Heart left ventricle (tissue), 16 donors: ENCODE measurements at regions not wholly inside any gene's neighbourhood (a gene's known extent, or its start where the extent isn't known, plus 50 kb on each side); places are given as distances from the start of the nearest gene placed in this dataset.

Experiments used
- ATAC-seq, 4 donors: fragments of 200-7000 bp; cut with Tn5 transposase; one replicate each; pipeline ENCODE4 v1.9.1; 2020 to 2022; ENCODE audit warnings: moderate library complexity in 4 of 4, mild to moderate bottlenecking in 3 of 4, moderate number of reproducible peaks in 1 of 4
- DNase-seq, 5 donors: peaks; one replicate each; pipeline ENCODE4 v3.0.0-alpha.2; 2020
- H3K27ac ChIP-seq, 12 donors: fragments of 200-600 bp; sonication (generic) in 4 of 12; one replicate each; pipeline versions ENCODE4 v1.5.0 to v1.8.0; 2016 to 2022; ENCODE audit warnings: mild to moderate bottlenecking in 2 of 12
- H3K27me3 ChIP-seq, 9 donors: fragments of 200-600 bp; sonication (generic) in 2 of 9; one replicate each; pipeline versions ENCODE4 v1.5.1 to v1.8.0; 2016 to 2022; ENCODE audit warnings: mild to moderate bottlenecking in 3 of 9
- H3K36me3 ChIP-seq, 9 donors: fragments of 200-600 bp; sonication (generic) in 2 of 9; one replicate each; pipeline versions ENCODE4 v1.5.0 to v1.8.0; 2018 to 2022; ENCODE audit warnings: mild to moderate bottlenecking in 2 of 9
- H3K4me1 ChIP-seq, 12 donors: fragments of 200-600 bp; sonication (generic) in 4 of 12; one replicate each; pipeline versions ENCODE4 v1.5.0 to v1.8.0; 2016 to 2022; ENCODE audit warnings: mild to moderate bottlenecking in 3 of 12
- H3K4me3 ChIP-seq, 12 donors: fragments of 200-600 bp; sonication (generic) in 4 of 12; one replicate each; pipeline versions ENCODE4 v1.5.0 to v1.8.0; 2017 to 2022; ENCODE audit warnings: mild to moderate bottlenecking in 9 of 12, moderate library complexity in 4 of 12
- H3K9me3 ChIP-seq, 12 donors: fragments of 200-600 bp; sonication (generic) in 4 of 12; one replicate each; pipeline versions ENCODE4 v1.5.0 to v1.8.0; 2016 to 2022; ENCODE audit warnings: mild to moderate bottlenecking in 1 of 12
- POLR2A ChIP-seq, 2 donors: fragments of 450-650 bp; IDR thresholded peaks; one replicate each; pipeline ENCODE4 v1.6.1; 2017; ENCODE audit warnings: antibody characterized with exemption in 2 of 2, mild to moderate bottlenecking in 2 of 2, moderate library complexity in 2 of 2
- WGBS, 4 donors: extraction: QIAGEN DNeasy Blood & Tissue Kit in 2 of 4; methylation state at CpG; one replicate each; pipeline versions ENCODE4 v1.1.5 to v1.1.7; 2013 to 2018; 5-methylcytosine and 5-hydroxymethylcytosine counted together
- intact Hi-C, 10 donors: fragments of 100-400 bp; cut with DNase I; formaldehyde crosslinking; loops; one replicate each; pipeline versions ENCODE4 v1.11.1 to v1.14.2; 2022
- TF ChIP-seq, protein P1 (sequence below), 12 donors: fragments of 200-600 bp; sonication (generic) in 4 of 12; IDR thresholded peaks; one replicate each; pipeline versions ENCODE4 v1.5.0 to v1.8.0; 2018 to 2022; ENCODE audit warnings: antibody characterized with exemption in 12 of 12, mild to moderate bottlenecking in 5 of 12
- donor health status: ischemic (EF 13 %, LVEDD 7.1; RV severe dilation, severe dysfunction).
- donor health status: healthy with polysubstance abuse.
- donor health status: DM: no; HTN: yes; CAD: no.
- donor health status: DM: no; HTN: no; CAD: no.
- donor health status: ischemic (EF 25% LVEDD 6.9; RV normal size, moderate dysfunction).
- donor health status: ischemic (EF 25% LVEDD 5.7; RV mildly dilated, moderate dysfunction).
- donor health status: healthy.
- donor health status: DM: yes; HTN: yes; CAD: no.
- donor health status: ischemic (EF 35%, LVEDD 5.7; RV mildly dilated, moderate dysfunction).
- donor health status: nonischemic (EF 11% LVEDD 7.7; RV severe dilation, severe dysfunction).
- donor health status: DM: yes; HTN: yes; CAD: no.
- donor health status: PGD.
- donor health status: ischemic (EF 29% LVEDD 5.4; RV normal size, mild dysfunction).
- donor health status: nonischemic (EF 23%, LVEDD 6.1; RV moderate dilation, normal function).

DNA sequence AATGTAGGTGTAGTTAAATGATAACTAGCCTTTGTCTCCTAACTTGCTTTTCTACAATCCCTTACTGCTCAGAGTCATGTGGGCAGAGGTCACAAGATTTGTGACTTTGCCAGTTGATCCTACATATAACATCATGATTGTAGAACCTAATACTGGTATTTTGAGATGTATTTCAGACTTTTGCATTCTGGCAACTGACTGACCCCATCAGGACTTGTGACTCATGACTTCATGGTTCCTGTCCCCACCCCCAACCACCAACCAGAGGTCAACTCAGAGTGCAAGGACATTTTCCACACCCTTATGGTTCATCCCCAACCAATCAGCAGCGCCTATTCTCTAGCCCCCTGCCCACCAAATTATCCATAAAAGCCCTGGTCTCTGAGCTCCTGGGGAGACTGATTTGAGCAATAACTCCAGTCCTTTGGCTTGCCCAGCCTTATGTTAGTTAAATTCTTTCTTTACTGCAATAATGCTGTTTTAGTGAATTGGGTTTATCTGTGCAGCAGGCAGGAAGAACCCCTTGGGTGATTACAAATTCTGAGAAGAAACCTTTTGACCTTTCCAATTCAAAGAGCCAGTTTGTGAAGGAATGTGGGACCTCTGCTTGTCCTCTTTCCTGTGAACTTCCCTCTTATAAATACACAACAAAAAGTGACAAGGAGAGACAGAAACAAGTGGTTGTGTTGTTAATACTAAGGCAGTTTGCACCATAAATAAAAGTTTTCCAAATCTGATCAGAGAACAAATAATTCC is 588.7 kb downstream of the UTRN start:
- no peak for ATAC-seq
- no peak overlapping the region for H3K27ac ChIP-seq
- DNase-seq: no peak
- peaks cover 0 to 7% (median 0%) of the 10 kb centered on the region in 12 donors for H3K9me3 ChIP-seq
- TF ChIP-seq, protein P1, sequence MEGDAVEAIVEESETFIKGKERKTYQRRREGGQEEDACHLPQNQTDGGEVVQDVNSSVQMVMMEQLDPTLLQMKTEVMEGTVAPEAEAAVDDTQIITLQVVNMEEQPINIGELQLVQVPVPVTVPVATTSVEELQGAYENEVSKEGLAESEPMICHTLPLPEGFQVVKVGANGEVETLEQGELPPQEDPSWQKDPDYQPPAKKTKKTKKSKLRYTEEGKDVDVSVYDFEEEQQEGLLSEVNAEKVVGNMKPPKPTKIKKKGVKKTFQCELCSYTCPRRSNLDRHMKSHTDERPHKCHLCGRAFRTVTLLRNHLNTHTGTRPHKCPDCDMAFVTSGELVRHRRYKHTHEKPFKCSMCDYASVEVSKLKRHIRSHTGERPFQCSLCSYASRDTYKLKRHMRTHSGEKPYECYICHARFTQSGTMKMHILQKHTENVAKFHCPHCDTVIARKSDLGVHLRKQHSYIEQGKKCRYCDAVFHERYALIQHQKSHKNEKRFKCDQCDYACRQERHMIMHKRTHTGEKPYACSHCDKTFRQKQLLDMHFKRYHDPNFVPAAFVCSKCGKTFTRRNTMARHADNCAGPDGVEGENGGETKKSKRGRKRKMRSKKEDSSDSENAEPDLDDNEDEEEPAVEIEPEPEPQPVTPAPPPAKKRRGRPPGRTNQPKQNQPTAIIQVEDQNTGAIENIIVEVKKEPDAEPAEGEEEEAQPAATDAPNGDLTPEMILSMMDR (IDR thresholded peaks at IDR 0.05): no peak
- no peak for TF ChIP-seq POLR2A (IDR thresholded peaks at IDR 0.05)
- H3K36me3 ChIP-seq: no peaks in the 10 kb centered on the region
- WGBS, 4 donors: 86 to 92% (median 90%) methylated on average over 1 of the region's 1 CpG
- peaks cover 0 to 8% (median 0%) of the 10 kb centered on the region in 9 donors for H3K27me3 ChIP-seq
- no peak overlapping the region for H3K4me3 ChIP-seq
- H3K4me1 ChIP-seq: no peaks in the 10 kb centered on the region
- intact Hi-C loops: no loop called here

DNA sequence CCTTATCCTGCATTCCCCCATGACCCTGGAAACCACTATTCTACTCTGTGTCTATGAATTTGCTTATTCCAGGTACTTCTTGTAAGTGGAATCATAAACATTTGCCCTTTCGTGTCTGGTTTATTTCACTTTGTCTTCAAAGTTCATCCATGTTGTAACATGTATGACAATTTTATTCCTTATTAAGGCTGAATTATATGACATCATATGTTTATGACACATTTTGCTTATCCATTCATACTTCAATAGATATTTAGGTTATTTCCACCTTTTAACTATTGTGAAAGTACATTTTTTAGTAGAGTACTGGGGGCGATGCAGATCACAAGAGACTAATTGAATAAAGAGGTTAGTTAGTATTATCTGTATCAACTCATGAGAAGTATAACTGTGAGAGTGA is 591.6 kb downstream of the UTRN start:
- intact Hi-C loops: no loop called here
- no peaks in the 10 kb centered on the region for H3K36me3 ChIP-seq
- H3K4me1 ChIP-seq: no peaks in the 10 kb centered on the region
- ATAC-seq (no peak), DNase-seq (no peak)
- peaks cover 0 to 7% (median 0%) of the 10 kb centered on the region in 12 donors for H3K9me3 ChIP-seq
- 94 to 99% (median 96%) methylated on average over 2 of the region's 2 CpGs for WGBS, 4 donors
- H3K27ac ChIP-seq: no peak overlapping the region
- H3K27me3 ChIP-seq: peaks cover 0 to 9% (median 0%) of the 10 kb centered on the region in 9 donors
- H3K4me3 ChIP-seq: no peak overlapping the region
- no peak for TF ChIP-seq POLR2A (IDR thresholded peaks at IDR 0.05)
- TF ChIP-seq, protein P1 (IDR thresholded peaks at IDR 0.05): no peak

DNA sequence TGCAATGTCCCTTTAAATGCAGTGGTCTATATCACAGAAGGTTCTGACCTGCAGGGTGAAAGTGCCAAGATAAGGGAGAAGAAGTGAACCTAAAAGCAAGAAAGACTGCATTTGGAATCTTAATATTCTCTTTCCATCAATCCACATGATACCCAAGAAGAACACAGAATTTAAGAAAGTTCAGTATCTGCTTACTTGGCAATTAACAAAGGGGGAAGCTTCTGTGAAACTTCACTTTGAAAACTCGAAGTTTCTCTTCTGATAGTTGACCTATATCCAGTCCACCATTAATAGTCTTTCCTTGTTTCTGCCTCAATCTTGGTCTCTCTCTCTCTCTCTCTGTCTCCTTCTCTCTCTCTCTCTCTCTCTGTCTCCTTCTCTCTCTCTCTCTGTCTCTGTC is 592.0 kb downstream of the UTRN start:
- Histone ChIP-seq H3K27me3 (peaks cover 0 to 9% (median 0%) of the 10 kb centered on the region in 9 donors), H3K4me3 (no peak overlapping the region), H3K4me1 (no peaks in the 10 kb centered on the region), H3K9me3 (peaks cover 0 to 7% (median 0%) of the 10 kb centered on the region in 12 donors), H3K36me3 (no peaks in the 10 kb centered on the region), H3K27ac (no peak overlapping the region)
- ATAC-seq (no peak), DNase-seq (no peak)
- TF ChIP-seq, protein P1 (IDR thresholded peaks at IDR 0.05): no peak
- TF ChIP-seq POLR2A (IDR thresholded peaks at IDR 0.05): no peak
- WGBS, 4 donors: 51 to 79% (median 65%) methylated on average over 1 of the region's 1 CpG
- intact Hi-C loops: no loop called here

DNA sequence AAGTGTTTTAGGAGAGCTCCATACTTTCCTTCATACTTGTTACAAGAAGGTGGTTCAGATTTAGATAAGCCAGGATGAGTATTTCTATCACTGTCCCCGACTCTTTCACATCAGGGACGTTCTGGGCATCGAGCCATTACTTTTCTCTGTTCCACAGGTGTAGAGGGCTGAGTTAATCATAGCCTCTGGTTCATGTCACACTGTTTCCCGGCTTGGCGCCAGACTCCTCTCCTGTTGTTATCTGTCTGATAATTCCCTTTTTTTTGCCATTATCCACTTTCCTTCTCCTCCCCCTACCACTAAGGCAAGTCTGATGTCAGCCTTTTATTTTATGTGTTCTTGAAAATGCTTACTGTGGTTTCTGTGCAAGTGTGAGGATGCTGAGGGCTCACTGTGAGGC is 593.4 kb downstream of the UTRN start:
- Histone ChIP-seq H3K36me3 (no peaks in the 10 kb centered on the region), H3K4me1 (no peaks in the 10 kb centered on the region), H3K27ac (no peak overlapping the region), H3K27me3 (peaks cover 0 to 9% (median 0%) of the 10 kb centered on the region in 9 donors), H3K9me3 (peaks cover 0 to 5% (median 0%) of the 10 kb centered on the region in 12 donors), H3K4me3 (no peak overlapping the region)
- ATAC-seq: no peak
- no peak for DNase-seq
- WGBS, 4 donors: 22 to 28% (median 24%) methylated on average over 5 of the region's 5 CpGs
- intact Hi-C loops: no loop called here
- TF ChIP-seq, protein P1 (IDR thresholded peaks at IDR 0.05): no peak
- no peak for TF ChIP-seq POLR2A (IDR thresholded peaks at IDR 0.05)
